ENCODE measurements at regions not wholly inside any gene's neighbourhood (a gene's known extent, or its start where the extent isn't known, plus 50 kb on each side); places are given as distances from the start of the nearest gene placed in this dataset.

- TF ChIP-seq CTCF (conservative IDR thresholded peaks at IDR 0.05; ENCODE audit: low read depth, low read length) (no peak), EZH2 (IDR thresholded peaks at IDR 0.05; ENCODE audit: low read length, unreplicated experiment) (no peak)
Measured at GRCh38 chr4:3834663-3835521, 68.7 kb downstream of the ADRA2C start.

Data from PC-3 (cell line).